Hepatocyte (in vitro differentiated cells): ENCODE measurements at regions not wholly inside any gene's neighbourhood (a gene's known extent, or its start where the extent isn't known, plus 50 kb on each side); places are given as distances from the start of the nearest gene placed in this dataset.

Experiments
- DNase-seq: peaks from one replicate; pipeline ENCODE4 v3.0.0-alpha.2; 2016; ENCODE audit warnings: low spot score
- H2AFZ ChIP-seq: fragments of 200-600 bp; sonication (generic); 2 replicates; pipeline ENCODE4 v1.6.0; 2016; ENCODE audit warnings: antibody characterized with exemption, mild to moderate bottlenecking
- H3K27ac ChIP-seq: fragments of 200-600 bp; sonication (generic); 2 replicates; pipeline ENCODE4 v1.5.1; 2016; ENCODE audit warnings: mild to moderate bottlenecking
- H3K27me3 ChIP-seq: fragments of 200-600 bp; sonication (generic); 2 replicates; pipeline ENCODE4 v1.6.1; 2016
- H3K36me3 ChIP-seq: fragments of 200-600 bp; sonication (generic); replicated peaks from 2 replicates; pipeline ENCODE4 v1.5.1; 2016; ENCODE audit warnings: low read depth; ENCODE audit not compliant: insufficient read depth
- H3K4me1 ChIP-seq: fragments of 200-600 bp; sonication (generic); 2 replicates; pipeline ENCODE4 v1.5.1; 2016; ENCODE audit warnings: mild to moderate bottlenecking, moderate library complexity; ENCODE audit not compliant: insufficient read depth
- H3K4me2 ChIP-seq: fragments of 200-600 bp; sonication (generic); 2 replicates; pipeline ENCODE4 v1.6.0; 2016
- H3K4me3 ChIP-seq: fragments of 200-600 bp; sonication (generic); 2 replicates; pipeline ENCODE4 v1.5.1; 2016; ENCODE audit warnings: mild to moderate bottlenecking
- H3K79me2 ChIP-seq: fragments of 200-600 bp; sonication (generic); 2 replicates; pipeline ENCODE4 v1.6.0; 2017; ENCODE audit warnings: mild to moderate bottlenecking
- H3K9me2 ChIP-seq: fragments of 200-600 bp; sonication (generic); replicated peaks from 2 replicates; pipeline ENCODE4 v1.6.0; 2017; ENCODE audit warnings: mild to moderate bottlenecking; ENCODE audit not compliant: insufficient read depth
- H3K9me3 ChIP-seq: fragments of 200-600 bp; sonication (generic); 2 replicates; pipeline ENCODE4 v1.5.1; 2016; ENCODE audit warnings: low read depth, mild to moderate bottlenecking
- H4K20me1 ChIP-seq: fragments of 200-600 bp; sonication (generic); 2 replicates; pipeline ENCODE4 v1.6.0; 2016; ENCODE audit warnings: mild to moderate bottlenecking; ENCODE audit not compliant: insufficient read depth, poor library complexity, severe bottlenecking
- EZH2 ChIP-seq: fragments of 200-600 bp; sonication (generic); IDR thresholded peaks from 2 replicates; pipeline ENCODE4 v1.6.1; 2016; ENCODE audit warnings: antibody characterized with exemption, mild to moderate bottlenecking, borderline replicate concordance
- EZH2phosphoT487 ChIP-seq: fragments of 200-600 bp; sonication (generic); IDR thresholded peaks from one replicate; pipeline ENCODE4 v1.6.1; 2018; ENCODE audit warnings: antibody characterized with exemption, mild to moderate bottlenecking, low read depth, moderate library complexity; ENCODE audit not compliant: unreplicated experiment, severe bottlenecking
- WGBS: methylation state at CpG from one replicate; pipeline ENCODE4 v1.1.6; 2016; ENCODE audit warnings: low lambda C conversion rate; ENCODE audit errors: missing lambda C conversion rate; 5-methylcytosine and 5-hydroxymethylcytosine counted together
- TF ChIP-seq, protein P1 (sequence below): fragments of 200-600 bp; sonication (generic); IDR thresholded peaks from 2 replicates; pipeline ENCODE4 v1.5.1; 2016; ENCODE audit warnings: antibody characterized with exemption, mild to moderate bottlenecking; ENCODE audit not compliant: poor library complexity

DNA sequence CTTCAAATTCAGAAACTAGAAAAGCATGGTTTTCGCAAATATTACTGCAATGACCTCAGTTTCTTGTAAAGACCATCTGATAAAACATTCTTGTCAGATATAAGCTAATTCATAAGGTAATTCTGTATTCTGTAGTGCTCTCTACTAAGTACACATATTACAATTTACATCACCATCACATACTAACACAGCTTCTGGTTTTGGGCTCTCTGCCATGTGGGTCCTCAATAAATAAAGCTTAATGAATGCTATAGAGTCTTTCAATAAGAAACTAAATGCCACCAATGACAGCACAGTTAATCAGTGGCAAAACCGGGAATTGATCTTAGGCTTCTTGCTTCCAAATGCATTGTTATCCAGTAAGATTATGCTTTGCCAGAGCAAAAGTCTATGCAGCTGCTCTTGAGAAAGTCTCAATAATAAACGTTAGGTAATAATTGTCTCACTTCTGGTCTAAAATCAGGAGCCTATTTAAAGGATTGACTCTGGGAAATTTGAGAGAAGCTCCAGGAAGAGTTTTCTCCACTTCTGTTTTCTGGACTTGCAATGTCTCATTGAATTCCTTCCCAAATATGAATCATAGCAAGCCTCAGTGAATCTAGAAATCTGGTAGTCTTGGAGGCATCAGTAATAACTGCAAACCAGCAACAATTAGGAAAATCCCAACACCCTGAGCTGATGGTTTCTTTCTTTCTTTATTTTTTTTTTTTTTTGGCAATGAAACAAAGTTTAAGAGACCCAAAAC lies 67.9 kb upstream of the RAPGEF4 start:
- no peak for TF ChIP-seq EZH2phosphoT487
- TF ChIP-seq EZH2, result no peak
- TF ChIP-seq, protein P1, sequence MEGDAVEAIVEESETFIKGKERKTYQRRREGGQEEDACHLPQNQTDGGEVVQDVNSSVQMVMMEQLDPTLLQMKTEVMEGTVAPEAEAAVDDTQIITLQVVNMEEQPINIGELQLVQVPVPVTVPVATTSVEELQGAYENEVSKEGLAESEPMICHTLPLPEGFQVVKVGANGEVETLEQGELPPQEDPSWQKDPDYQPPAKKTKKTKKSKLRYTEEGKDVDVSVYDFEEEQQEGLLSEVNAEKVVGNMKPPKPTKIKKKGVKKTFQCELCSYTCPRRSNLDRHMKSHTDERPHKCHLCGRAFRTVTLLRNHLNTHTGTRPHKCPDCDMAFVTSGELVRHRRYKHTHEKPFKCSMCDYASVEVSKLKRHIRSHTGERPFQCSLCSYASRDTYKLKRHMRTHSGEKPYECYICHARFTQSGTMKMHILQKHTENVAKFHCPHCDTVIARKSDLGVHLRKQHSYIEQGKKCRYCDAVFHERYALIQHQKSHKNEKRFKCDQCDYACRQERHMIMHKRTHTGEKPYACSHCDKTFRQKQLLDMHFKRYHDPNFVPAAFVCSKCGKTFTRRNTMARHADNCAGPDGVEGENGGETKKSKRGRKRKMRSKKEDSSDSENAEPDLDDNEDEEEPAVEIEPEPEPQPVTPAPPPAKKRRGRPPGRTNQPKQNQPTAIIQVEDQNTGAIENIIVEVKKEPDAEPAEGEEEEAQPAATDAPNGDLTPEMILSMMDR, result no peak
- no peak overlapping the region for H3K4me3 ChIP-seq
- H3K4me2 ChIP-seq, result no peak overlapping the region
- no peaks in the 10 kb centered on the region for H4K20me1 ChIP-seq
- no peaks in the 10 kb centered on the region for H3K9me2 ChIP-seq
- no peaks in the 10 kb centered on the region for H3K79me2 ChIP-seq
- no peak overlapping the region for H3K27ac ChIP-seq
- no peaks in the 10 kb centered on the region for H3K9me3 ChIP-seq
- peaks cover 5% of the 10 kb centered on the region for H3K4me1 ChIP-seq
- H3K27me3 ChIP-seq, result no peaks in the 10 kb centered on the region
- no peaks in the 10 kb centered on the region for H3K36me3 ChIP-seq
- no peak for DNase-seq
- 80% methylated on average over 3 of the region's 3 CpGs for WGBS
- H2AFZ ChIP-seq, result no peak overlapping the region

DNA sequence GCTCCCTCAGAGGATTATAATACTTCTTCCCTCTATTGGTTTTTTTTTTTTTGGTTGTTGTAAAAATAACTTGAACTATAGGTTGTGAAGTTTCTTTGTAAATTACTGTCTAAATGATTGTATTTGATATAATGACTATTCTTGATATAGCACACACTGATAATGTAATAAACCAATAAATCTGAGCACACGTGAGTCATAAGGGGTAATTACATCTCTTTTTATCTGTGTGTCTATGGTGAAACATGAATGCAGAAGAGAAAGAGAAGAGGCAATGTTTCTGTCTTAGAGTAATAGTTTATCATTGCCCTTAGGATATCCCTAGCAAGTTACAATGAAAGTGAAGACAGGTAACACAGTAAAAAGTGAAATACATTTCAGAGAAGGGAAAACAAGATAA lies 64.1 kb upstream of the RAPGEF4 start:
- Histone ChIP-seq H3K4me3 (no peak overlapping the region), H3K4me1 (peaks cover 13% of the 10 kb centered on the region), H3K79me2 (no peaks in the 10 kb centered on the region), H3K27me3 (no peaks in the 10 kb centered on the region), H3K4me2 (no peak overlapping the region), H3K9me2 (no peaks in the 10 kb centered on the region), H2AFZ (no peak overlapping the region), H3K36me3 (no peaks in the 10 kb centered on the region), H3K9me3 (no peaks in the 10 kb centered on the region), H3K27ac (peak overlapping the region; percentile 24), H4K20me1 (no peaks in the 10 kb centered on the region)
- no peak for TF ChIP-seq EZH2
- no peak for TF ChIP-seq EZH2phosphoT487
- TF ChIP-seq, protein P1, result no peak
- DNase-seq, result no peak
- 57% methylated on average over 1 of the region's 1 CpG for WGBS

DNA sequence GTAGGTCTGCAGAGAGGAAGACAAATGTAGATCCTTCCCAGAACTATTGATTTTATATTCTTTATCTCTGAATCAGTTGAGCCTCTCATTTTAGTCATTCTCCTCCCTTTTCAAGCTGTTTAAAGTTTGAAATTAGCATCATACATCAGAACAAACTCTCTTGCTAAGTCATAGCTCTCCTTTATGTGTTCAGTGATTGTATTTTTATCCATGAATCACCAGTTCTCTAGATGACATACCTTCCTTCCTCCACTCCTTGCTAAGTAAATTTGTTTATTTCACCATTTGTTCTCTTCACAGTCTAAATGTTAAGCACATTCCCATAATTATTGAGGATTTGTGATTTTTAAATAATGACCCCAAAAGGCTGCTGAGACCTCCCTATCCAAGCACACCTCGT lies 63.5 kb upstream of the RAPGEF4 start:
- Histone ChIP-seq H3K4me2 (no peak overlapping the region), H3K36me3 (no peaks in the 10 kb centered on the region), H3K9me3 (no peaks in the 10 kb centered on the region), H4K20me1 (no peaks in the 10 kb centered on the region), H3K9me2 (no peaks in the 10 kb centered on the region), H3K27ac (peak overlapping the region; percentile 58), H3K4me1 (peaks cover 13% of the 10 kb centered on the region), H3K79me2 (no peaks in the 10 kb centered on the region), H2AFZ (no peak overlapping the region), H3K4me3 (no peak overlapping the region), H3K27me3 (no peaks in the 10 kb centered on the region)
- DNase-seq, result no peak
- 46% methylated on average over 1 of the region's 1 CpG for WGBS
- TF ChIP-seq EZH2, result no peak
- TF ChIP-seq, protein P1, result no peak
- TF ChIP-seq EZH2phosphoT487, result no peak
